HepG2 (cell line): ENCODE measurements at regions not wholly inside any gene's neighbourhood (a gene's known extent, or its start where the extent isn't known, plus 50 kb on each side); places are given as distances from the start of the nearest gene placed in this dataset.

ENCODE experiments used
- ARNT ChIP-seq: fragments of 450-650 bp; IDR thresholded peaks from 2 replicates; pipeline ENCODE4 v1.6.1; 2017
- BHLHE40 ChIP-seq: IDR thresholded peaks from 2 replicates; pipeline ENCODE4 v1.6.1; 2011; ENCODE audit warnings: low read length, improper control_type of control experiment
- CSRNP2 ChIP-seq: sonication (generic); formaldehyde crosslinking; conservative IDR thresholded peaks from 2 replicates; pipeline ENCODE4 v1.8.0; 2022; ENCODE audit warnings: low read depth, missing genetic modification reagents
- NKX3-1 ChIP-seq: sonication (generic); formaldehyde crosslinking; IDR thresholded peaks from 2 replicates; pipeline ENCODE4 v1.5.0; 2020; ENCODE audit warnings: missing genetic modification reagents
- POLR2AphosphoS5 ChIP-seq: IDR thresholded peaks from 2 replicates; pipeline ENCODE4 v1.6.1; 2012; ENCODE audit warnings: low read depth, low read length
- ZFP36L2 ChIP-seq: sonication (generic); formaldehyde crosslinking; IDR thresholded peaks from 2 replicates; pipeline ENCODE4 v1.4.0; 2020; ENCODE audit warnings: missing genetic modification reagents
- TF ChIP-seq, protein P1 (sequence below): sonication (generic); formaldehyde crosslinking; IDR thresholded peaks from 2 replicates; pipeline ENCODE4 v1.5.0; 2020; ENCODE audit warnings: mild to moderate bottlenecking, missing genetic modification reagents, moderate library complexity

DNA sequence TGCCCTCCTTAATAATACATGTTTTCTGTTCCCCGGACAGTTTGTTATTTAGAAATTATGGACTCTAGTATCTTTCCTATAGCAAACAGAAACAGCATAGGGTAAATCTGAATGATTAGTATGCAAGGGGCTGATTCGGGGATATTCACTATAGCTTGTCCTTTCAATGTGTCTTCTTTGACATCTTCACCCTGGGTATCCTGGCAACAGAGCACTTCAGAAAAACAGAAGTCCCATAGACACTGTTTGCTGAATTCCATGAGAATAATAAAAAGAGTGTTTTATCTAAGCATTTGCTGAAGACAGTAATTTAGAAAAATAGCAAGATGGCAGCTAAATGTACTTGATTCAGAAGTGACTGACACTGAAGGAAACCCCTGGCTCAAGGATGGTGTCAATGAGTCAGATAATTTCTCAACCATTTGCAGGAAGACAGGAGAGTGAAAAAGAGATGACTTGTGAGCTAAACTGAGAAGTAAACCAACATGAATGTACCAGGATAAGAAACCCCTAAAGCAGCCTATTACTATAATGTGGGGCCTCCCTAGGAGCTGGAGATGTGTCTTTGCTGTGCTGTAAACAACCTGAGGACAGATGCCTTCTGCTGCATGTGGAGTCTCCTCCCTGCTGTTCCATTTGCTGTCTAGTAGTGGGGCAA, 246.2 kb downstream of the MAN2A1 start:
- TF ChIP-seq ZFP36L2 (CRISPR knock-in tag) (no peak), POLR2AphosphoS5 (no peak), BHLHE40 (no peak), NKX3-1 (CRISPR knock-in tag) (no peak), CSRNP2 (CRISPR knock-in tag) (no peak), ARNT (no peak)
- TF ChIP-seq, protein P1, sequence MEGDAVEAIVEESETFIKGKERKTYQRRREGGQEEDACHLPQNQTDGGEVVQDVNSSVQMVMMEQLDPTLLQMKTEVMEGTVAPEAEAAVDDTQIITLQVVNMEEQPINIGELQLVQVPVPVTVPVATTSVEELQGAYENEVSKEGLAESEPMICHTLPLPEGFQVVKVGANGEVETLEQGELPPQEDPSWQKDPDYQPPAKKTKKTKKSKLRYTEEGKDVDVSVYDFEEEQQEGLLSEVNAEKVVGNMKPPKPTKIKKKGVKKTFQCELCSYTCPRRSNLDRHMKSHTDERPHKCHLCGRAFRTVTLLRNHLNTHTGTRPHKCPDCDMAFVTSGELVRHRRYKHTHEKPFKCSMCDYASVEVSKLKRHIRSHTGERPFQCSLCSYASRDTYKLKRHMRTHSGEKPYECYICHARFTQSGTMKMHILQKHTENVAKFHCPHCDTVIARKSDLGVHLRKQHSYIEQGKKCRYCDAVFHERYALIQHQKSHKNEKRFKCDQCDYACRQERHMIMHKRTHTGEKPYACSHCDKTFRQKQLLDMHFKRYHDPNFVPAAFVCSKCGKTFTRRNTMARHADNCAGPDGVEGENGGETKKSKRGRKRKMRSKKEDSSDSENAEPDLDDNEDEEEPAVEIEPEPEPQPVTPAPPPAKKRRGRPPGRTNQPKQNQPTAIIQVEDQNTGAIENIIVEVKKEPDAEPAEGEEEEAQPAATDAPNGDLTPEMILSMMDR (CRISPR knock-in tag) = no peak
